ENCODE measurements at regions not wholly inside any gene's neighbourhood (a gene's known extent, or its start where the extent isn't known, plus 50 kb on each side); places are given as distances from the start of the nearest gene placed in this dataset.

GRCh38 chr18:2406544-2406943 is 164.8 kb downstream of the METTL4 start:
- no peak for ATAC-seq

- no peak for ATAC-seq
These were observed 163.3 kb downstream of the METTL4 start for GRCh38 chr18:2407961-2408360.

- peak; percentile 48 for ATAC-seq
These were observed 161.4 kb downstream of the METTL4 start for GRCh38 chr18:2409906-2410305.

GRCh38 chr18:2410688-2411087 is 160.6 kb downstream of the METTL4 start:
- peak; percentile 55 for ATAC-seq

- peak; percentile 75 for ATAC-seq
These were observed 159.8 kb downstream of the METTL4 start for GRCh38 chr18:2411381-2411960.

- ATAC-seq: no peak
These were observed 159.0 kb downstream of the METTL4 start for GRCh38 chr18:2412281-2412680.

- ATAC-seq: no peak
These were observed 158.1 kb downstream of the METTL4 start for GRCh38 chr18:2412996-2413751.

GRCh38 chr18:2414235-2414634 is 157.1 kb downstream of the METTL4 start:
- no peak for ATAC-seq

GRCh38 chr18:2415656-2416055 is 155.6 kb downstream of the METTL4 start:
- ATAC-seq: no peak

GRCh38 chr18:2417861-2418610 is 153.3 kb downstream of the METTL4 start:
- no peak for ATAC-seq

- ATAC-seq: no peak
These were observed 150.9 kb downstream of the METTL4 start for GRCh38 chr18:2420367-2420766.

GRCh38 chr18:2423761-2424160 is 147.5 kb downstream of the METTL4 start:
- no peak for ATAC-seq

GRCh38 chr18:2424420-2424819 is 146.9 kb downstream of the METTL4 start:
- no peak for ATAC-seq

- no peak for ATAC-seq
These were observed 145.6 kb downstream of the METTL4 start for GRCh38 chr18:2425426-2426317.

GRCh38 chr18:2430191-2430590 is 141.1 kb downstream of the METTL4 start:
- no peak for ATAC-seq

GRCh38 chr18:2431806-2432205 is 139.5 kb downstream of the METTL4 start:
- ATAC-seq: no peak

GRCh38 chr18:2433366-2433765 is 137.9 kb downstream of the METTL4 start:
- no peak for ATAC-seq

- no peak for ATAC-seq
These were observed 129.8 kb downstream of the METTL4 start for GRCh38 chr18:2441544-2441943.

GRCh38 chr18:2442006-2442405 is 129.3 kb downstream of the METTL4 start:
- no peak for ATAC-seq

- ATAC-seq: peak; percentile 72
These were observed 128.5 kb downstream of the METTL4 start for GRCh38 chr18:2442726-2443275.

GRCh38 chr18:2444201-2444875 is 127.0 kb downstream of the METTL4 start:
- no peak for ATAC-seq

Data from esophagus mucosa (tissue), 1 donor.